Suppressor macrophage treated with lipopolysaccharide for 4 hours (primary cell): ENCODE measurements at regions not wholly inside any gene's neighbourhood (a gene's known extent, or its start where the extent isn't known, plus 50 kb on each side); places are given as distances from the start of the nearest gene placed in this dataset.
"Not testable (repeated sequence)": the region's sequence is repeated elsewhere in the genome, so short reads cannot be mapped to it uniquely, and the experiment has no call there.

Experiments
- DNase-seq: peaks from one replicate; pipeline ENCODE4 v3.0.0-alpha.2; 2020

GRCh38 chr5:71910741-71911140 is 191.7 kb downstream of the CARTPT start:
- no peak for DNase-seq

GRCh38 chr5:71912021-71912420 is 192.9 kb downstream of the CARTPT start:
- DNase-seq, result no peak

GRCh38 chr5:71914281-71914680 is 193.0 kb upstream of the MAP1B start:
- DNase-seq, result no peak

- DNase-seq, result no peak
Observed at GRCh38 chr5:71922584-71923106, 184.6 kb upstream of the MAP1B start.

- DNase-seq, result no peak
Observed at GRCh38 chr5:71923755-71924154, 183.5 kb upstream of the MAP1B start.

GRCh38 chr5:71924325-71924724 is 182.9 kb upstream of the MAP1B start:
- no peak for DNase-seq

- DNase-seq, result peak; percentile 3
Observed at GRCh38 chr5:71924980-71925379, 182.3 kb upstream of the MAP1B start.

GRCh38 chr5:71925608-71926091 is 181.6 kb upstream of the MAP1B start:
- DNase-seq, result no peak

- no peak for DNase-seq
Observed at GRCh38 chr5:71929003-71929402, 178.3 kb upstream of the MAP1B start.

- not testable (repeated sequence) for DNase-seq
Observed at GRCh38 chr5:71930554-71930953, 176.7 kb upstream of the MAP1B start.

GRCh38 chr5:71932131-71932654 is 175.1 kb upstream of the MAP1B start:
- no peak for DNase-seq

GRCh38 chr5:71932655-71933338 is 174.5 kb upstream of the MAP1B start:
- no peak for DNase-seq

- no peak for DNase-seq
Observed at GRCh38 chr5:71934322-71934721, 173.0 kb upstream of the MAP1B start.

- no peak for DNase-seq
Observed at GRCh38 chr5:71937921-71938698, 169.2 kb upstream of the MAP1B start.

GRCh38 chr5:71938895-71939294 is 168.4 kb upstream of the MAP1B start:
- DNase-seq, result no peak

GRCh38 chr5:71939452-71940230 is 167.6 kb upstream of the MAP1B start:
- no peak for DNase-seq

- no peak for DNase-seq
Observed at GRCh38 chr5:71943874-71944273, 163.4 kb upstream of the MAP1B start.

- DNase-seq, result no peak
Observed at GRCh38 chr5:71945436-71945835, 161.8 kb upstream of the MAP1B start.

GRCh38 chr5:71946343-71947030 is 160.8 kb upstream of the MAP1B start:
- no peak for DNase-seq

GRCh38 chr5:71948206-71948605 is 159.1 kb upstream of the MAP1B start:
- no peak for DNase-seq

- no peak for DNase-seq
Observed at GRCh38 chr5:71949772-71950171, 157.5 kb upstream of the MAP1B start.

- DNase-seq, result no peak
Observed at GRCh38 chr5:71953866-71954265, 153.4 kb upstream of the MAP1B start.
